ENCODE measurements at regions not wholly inside any gene's neighbourhood (a gene's known extent, or its start where the extent isn't known, plus 50 kb on each side); places are given as distances from the start of the nearest gene placed in this dataset.

GRCh38 chr2:41933046-41933420 is 114.8 kb upstream of the PKDCC start:
- no peak for DNase-seq (ENCODE audit: low read depth in 2 of 2)

DNA sequence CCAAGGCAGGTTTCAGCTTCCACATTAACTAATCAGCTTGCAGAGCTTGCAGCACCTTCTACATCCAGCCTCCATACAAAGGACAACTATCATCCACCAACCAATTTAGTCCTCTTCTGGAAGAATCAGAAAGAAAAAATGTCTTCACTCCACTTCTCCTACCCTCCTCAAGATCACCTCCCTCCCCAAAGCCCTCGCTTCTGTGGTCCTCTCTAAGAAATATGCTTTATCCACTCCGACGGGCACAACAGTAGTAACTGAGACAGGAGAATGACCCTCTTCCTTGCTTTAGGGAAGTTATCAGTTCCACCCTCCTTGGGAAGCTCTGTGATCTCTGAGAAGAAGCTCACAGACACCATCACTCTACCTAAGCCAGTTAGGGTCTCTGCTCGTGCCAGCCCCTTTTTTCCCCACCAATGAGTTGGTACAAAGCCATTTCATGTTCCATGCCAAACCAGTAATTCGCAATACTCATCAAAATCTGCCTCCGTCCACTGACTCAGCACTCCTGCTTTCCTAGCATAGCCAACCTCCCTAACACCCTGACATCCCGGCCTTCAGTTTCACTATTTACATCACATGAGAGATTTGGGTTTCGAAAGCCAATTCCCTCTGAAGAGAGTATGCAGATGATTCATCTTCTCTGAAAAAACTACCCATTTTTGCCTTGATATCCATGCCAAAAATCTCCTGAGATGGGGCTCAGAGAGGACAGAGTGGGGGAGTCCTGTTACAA is 114.1 kb upstream of the PKDCC start:
- DNase-seq (ENCODE audit: low read depth in 2 of 2) = no peak

GRCh38 chr2:41934329-41934958 is 113.4 kb upstream of the PKDCC start:
- DNase-seq (ENCODE audit: low read depth in 2 of 2) = no peak

DNA sequence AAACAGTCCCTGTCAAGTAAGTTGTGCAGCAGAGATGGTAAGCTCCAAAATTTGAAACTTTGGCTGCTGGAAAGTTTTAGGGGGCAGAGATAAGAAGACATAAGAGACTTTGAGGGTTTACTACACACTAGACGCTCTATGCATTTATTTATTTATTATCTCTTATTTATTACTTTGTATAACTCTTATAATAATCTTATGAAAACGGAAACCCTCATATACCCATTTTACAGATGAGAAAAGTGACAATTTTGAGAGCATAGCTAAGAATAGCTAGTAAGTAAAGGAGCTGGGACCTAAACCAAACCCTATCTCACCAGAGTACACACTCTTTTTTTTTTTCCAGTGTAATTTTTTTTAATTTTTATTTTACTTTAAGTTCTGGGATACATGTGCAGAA is 112.8 kb upstream of the PKDCC start:
- DNase-seq (ENCODE audit: low read depth in 2 of 2) = no peak

GRCh38 chr2:41935825-41936224 is 112.0 kb upstream of the PKDCC start:
- DNase-seq (ENCODE audit: low read depth in 2 of 2) = no peak

DNA sequence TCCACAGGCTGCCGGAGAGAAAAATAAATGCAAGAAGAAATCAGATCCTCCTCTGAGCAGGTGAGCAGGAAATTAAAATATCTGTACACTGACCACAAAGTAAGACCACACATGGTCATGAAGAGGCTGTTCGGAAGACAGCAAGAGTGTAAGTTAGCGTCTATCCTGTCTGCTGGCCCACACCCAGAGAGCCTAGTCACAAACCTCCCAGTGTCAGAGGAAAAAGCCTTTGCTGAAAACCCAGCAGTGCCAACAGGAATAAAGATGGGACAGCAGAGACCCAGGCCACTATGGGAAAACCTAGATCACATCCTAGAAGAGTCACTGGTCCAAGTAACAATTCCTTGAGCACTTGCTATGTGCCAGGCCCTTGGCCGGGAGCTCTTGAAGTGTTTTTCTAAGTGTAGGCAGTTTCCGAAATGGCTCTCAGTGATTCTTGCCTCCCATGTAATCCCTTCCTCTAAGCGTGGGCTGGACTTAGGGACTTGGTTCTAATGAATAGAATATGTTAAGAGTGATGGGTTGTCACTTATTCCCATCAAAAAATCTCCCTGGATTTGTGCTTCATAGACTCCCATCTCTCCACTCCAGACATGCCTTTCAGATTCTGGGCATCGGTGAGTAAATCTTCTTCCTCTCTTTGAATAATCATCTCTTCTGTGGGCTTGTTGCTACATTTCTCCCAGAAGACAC is 110.9 kb upstream of the PKDCC start:
- no peak for DNase-seq (ENCODE audit: low read depth in 2 of 2)

GRCh38 chr2:41937464-41937906 is 110.3 kb upstream of the PKDCC start:
- no peak for DNase-seq (ENCODE audit: low read depth in 2 of 2)

DNA sequence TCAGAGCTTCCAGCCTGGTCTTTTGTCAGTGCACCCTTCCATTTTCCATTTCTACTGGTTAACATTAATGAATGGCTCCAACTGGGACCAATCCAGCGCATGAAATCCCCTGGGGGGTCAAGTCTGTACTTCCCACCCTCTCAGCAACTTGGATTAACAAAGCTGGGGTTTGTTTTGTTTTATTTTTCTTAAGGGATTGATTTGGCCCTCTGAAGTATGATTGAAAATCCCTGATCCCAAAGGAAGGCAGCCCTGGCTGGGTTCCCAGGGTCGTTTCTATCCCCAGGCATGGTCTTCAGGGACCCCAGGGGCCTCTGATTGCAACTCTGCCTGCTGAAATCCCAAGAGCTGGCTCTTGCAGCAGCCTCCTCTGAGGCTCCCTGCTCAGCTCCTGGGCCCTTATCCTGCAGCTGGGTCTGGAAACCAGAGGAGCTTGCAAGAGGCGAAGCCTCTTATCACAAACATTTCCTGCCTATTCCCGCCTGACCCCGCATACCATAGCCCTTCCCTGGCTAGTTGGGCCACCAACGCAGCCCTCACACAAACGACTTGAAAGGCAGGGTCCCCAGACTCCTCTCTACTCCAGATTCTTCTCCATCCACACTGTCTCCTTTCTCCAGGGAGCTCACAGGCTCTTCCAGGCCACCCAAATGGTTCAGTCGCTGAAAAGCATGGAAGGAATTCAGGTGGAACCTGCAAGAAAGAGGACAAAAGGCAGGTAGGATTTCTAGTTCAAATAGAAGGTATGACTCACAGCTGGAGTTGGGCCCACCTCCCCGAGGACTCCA is 109.7 kb upstream of the PKDCC start:
- DNase-seq (ENCODE audit: low read depth in 2 of 2) = no peak

DNA sequence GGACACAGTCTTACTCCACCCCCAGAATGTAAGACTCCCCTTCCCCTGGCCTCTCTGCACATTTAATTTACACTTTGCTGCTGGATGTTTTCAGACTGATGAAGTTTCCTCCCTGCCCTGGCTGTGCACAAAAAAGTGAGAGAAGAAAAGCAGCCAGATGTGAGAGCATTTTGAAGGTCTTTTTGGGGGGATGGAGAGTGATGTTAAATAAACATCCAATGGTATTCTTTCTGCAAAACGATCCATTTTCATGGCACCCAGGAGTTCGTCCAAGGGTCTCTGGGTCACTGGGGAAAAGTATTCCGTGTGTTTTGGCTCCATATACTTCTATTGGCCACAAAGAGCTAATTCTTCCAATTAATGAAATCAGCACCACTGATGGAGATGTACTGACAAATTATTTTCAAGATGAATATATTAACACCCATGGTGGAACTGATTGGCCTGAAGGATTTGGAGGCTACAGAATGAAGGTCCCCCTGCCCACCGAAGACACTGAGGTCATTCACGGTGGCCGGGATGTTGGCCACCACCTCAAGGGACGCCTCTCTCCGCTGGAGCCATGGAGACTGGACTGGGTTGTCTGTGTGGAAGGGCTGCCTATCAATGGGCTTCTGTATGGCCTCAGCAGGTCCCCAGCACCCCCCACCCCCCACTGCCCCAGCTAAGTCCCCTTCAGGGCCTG is 107.6 kb upstream of the PKDCC start:
- no peak for DNase-seq (ENCODE audit: low read depth in 2 of 2)

- DNase-seq (ENCODE audit: low read depth in 2 of 2) = no peak
Observed at GRCh38 chr2:41940745-41941063, 107.1 kb upstream of the PKDCC start.

DNA sequence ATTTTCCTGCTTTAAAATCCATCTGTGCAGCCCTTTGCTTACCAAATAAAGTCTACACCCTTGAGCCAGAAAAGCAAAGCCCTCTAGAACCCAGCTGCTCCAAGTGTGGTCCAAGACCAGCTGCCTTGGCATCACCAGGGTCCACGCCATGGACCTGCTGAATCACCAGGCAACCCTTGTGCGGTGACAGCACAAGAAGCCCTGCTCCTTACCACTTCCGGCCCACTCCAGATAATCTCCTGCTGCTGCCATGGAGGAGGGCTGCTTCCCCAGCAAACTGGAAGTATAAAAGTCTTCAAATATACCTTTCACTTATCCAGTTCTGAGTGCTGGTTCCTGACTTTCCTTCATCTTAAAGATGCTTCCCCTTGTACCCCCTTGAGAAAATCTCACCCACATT is 106.0 kb upstream of the PKDCC start:
- DNase-seq (ENCODE audit: low read depth in 2 of 2) = no peak

DNA sequence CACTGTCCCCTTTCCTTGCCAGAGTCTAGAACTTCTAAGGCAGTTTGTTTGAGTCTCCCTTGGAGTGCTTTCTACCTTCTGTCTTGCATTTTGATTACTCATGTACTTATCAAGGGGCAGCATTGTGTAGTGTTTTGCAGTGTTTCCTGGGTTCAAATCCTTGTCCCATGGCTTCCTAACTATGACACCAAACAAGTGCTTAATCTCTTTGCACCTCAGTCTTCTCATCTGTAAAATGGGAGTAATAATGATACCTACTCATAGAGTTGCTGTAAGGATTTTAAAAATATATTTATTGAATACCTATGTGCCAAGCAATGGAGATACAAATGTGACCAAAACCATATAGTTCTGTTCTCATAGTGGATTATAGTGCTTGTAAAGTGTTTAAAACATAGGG is 105.5 kb upstream of the PKDCC start:
- no peak for DNase-seq (ENCODE audit: low read depth in 2 of 2)

DNA sequence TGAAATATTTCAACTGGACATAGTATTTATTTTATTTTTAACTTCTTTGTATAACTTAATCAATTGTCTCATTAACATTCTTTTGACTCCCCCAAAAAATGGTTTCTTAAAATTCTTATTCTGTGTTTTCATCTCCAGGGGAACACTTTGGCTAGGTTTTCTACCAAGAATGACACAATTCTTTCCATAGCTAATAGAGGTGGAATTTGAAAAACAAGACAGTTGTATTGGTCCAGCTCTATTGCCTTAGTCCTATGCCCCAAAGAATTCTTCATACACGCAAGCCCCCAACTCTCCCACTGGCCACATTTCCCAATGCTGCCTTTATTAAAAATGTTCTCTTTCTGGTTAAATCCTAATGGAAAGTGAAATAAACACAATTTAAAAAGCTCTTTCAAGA is 104.7 kb upstream of the PKDCC start:
- no peak for DNase-seq (ENCODE audit: low read depth in 2 of 2)

- no peak for DNase-seq (ENCODE audit: low read depth in 2 of 2)
Observed at GRCh38 chr2:41944220-41944880, 103.5 kb upstream of the PKDCC start.

DNA sequence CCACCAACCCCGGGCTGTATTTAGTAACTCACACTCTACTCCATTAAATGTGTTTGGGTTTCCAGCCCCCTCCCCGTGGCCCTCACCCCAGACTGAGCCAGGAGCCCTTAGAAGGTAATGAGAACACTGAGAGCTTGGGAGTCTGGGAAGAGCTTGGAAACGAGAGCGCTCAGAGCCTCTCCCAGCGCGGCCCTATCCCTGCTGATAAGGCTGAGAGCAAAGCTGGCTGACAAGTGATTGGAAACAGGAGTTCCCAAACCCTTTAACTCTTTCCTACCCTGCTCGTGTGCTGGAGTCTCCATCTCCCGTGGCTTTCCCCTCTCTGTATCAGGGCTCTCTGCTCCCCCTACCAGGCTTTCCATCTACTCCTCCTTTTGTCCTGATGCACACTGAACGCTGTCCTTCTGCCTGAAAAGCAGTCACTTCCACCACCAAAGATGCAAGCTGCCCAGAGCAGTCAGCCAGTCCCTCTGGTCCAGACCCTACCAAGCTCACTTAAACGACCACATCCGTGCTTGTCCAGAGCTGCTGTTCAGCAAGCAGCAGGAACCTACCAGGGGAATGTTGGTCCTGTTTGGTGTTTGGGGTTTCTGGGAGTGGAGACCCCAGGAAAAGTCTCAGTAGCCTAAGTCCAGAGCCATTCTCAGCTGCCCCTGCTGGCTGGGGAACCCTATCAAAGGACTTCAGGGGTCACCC is 100.0 kb upstream of the PKDCC start:
- no peak for DNase-seq (ENCODE audit: low read depth in 2 of 2)

DNA sequence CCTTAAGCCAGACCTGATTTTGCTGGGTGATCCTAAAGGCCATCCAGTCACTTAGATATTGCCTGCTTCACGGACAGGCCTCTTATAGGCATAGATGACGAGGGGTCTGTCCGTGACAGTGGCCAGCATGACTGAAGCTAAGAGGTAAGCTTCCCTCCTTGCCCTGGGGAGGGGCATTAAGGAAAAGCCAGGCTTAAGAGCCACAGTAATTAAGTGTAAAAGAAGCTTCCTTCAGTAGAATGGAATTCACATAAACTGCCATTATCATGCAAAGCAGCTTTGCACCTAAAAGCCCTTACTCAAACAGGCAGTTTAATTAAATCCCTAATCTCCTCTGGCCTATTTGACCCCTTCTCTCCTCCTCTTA is 99.4 kb upstream of the PKDCC start:
- DNase-seq (ENCODE audit: low read depth in 2 of 2) = no peak

GRCh38 chr2:41949091-41949882 is 98.5 kb upstream of the PKDCC start:
- no peak for DNase-seq (ENCODE audit: low read depth in 2 of 2)

- no peak for DNase-seq (ENCODE audit: low read depth in 2 of 2)
Observed at GRCh38 chr2:41949883-41950665, 97.7 kb upstream of the PKDCC start.

DNA sequence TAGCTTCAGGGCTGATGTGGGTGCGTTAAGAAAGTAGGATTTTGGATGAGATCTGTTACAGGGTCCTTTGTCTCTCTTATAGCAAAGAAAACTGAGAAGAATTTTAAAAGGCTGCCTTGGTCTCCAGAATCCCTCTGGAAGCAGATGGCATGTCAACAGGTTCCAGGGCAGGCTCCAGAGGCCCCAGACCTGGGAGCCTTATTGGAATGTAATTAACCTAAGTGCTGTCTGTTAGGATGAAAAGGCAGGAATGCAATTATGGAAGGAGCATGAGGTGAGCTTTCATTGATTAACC is 97.2 kb upstream of the PKDCC start:
- DNase-seq (ENCODE audit: low read depth in 2 of 2) = no peak
